ENCODE measurements at regions not wholly inside any gene's neighbourhood (a gene's known extent, or its start where the extent isn't known, plus 50 kb on each side); places are given as distances from the start of the nearest gene placed in this dataset.

- POLR2A ChIA-PET = no interaction called here
- no peaks in the 10 kb centered on the region for H3K79me2 ChIP-seq (ENCODE audit: control insufficient read depth, insufficient read depth, low read length)
- CTCF ChIA-PET = no interaction called here
- H3K9me1 ChIP-seq (replicated peaks; ENCODE audit: control insufficient read depth, extremely low read depth, insufficient read depth, low read length) = no peaks in the 10 kb centered on the region
- H3K27ac ChIP-seq (ENCODE audit: insufficient read depth, low read depth, low read length) = no peak overlapping the region
- intact Hi-C loops (cut with micrococcal nuclease) (no loop called here), dilution Hi-C loops (cut with MboI; ENCODE audit: extremely low pct_ligation_motif_present, low sequenced_read_pairs) (no loop called here)
- H3K27me3 ChIP-seq (ENCODE audit: control insufficient read depth in 2 of 2, insufficient read depth in 2 of 2, low read length in 2 of 2) = no peaks in the 10 kb centered on the region
- no peak for TF ChIP-seq GATA2 (IDR thresholded peaks at IDR 0.05; ENCODE audit: insufficient read depth, insufficient read length, low read depth, low read length)
- TF ChIP-seq EZH2 (IDR thresholded peaks at IDR 0.05; ENCODE audit: borderline replicate concordance, low read depth, low read length, severe bottlenecking) = no peak
- TF ChIP-seq MAX (IDR thresholded peaks at IDR 0.05; ENCODE audit: insufficient read depth, insufficient read length) = no peak
- no peaks in the 10 kb centered on the region for H4K20me1 ChIP-seq (replicated peaks; ENCODE audit: control insufficient read depth, extremely low read depth, insufficient read depth, low read length)
- DNase-seq (ENCODE audit: low read depth, low spot score) (no peak), FAIRE-seq (no peak)
- H3K4me2 ChIP-seq (ENCODE audit: insufficient read depth, low read length) = no peak overlapping the region
- BruUV-seq (replicated peaks) = no TSS peak
- H3K9ac ChIP-seq (replicated peaks; ENCODE audit: extremely low read depth, insufficient read depth, low read length) = no peak overlapping the region
- H3K4me1 ChIP-seq (ENCODE audit: control insufficient read depth, extremely low read depth, insufficient read depth, low read length) = no peaks in the 10 kb centered on the region
- H3K4me3 ChIP-seq (replicated peaks in 1 of 3; ENCODE audit: insufficient read depth in 1 of 3, low read depth in 1 of 3, low read length in 3 of 3) = no peak overlapping the region
- no peaks in the 10 kb centered on the region for H3K36me3 ChIP-seq (ENCODE audit: control insufficient read depth in 2 of 2, extremely low read depth in 1 of 2, insufficient read depth in 2 of 2, low read length in 2 of 2)
- H2AFZ ChIP-seq (ENCODE audit: low read depth, low read length) = no peak overlapping the region
- peaks cover 9% of the 10 kb centered on the region for H3K9me3 ChIP-seq (replicated peaks; ENCODE audit: control insufficient read depth, insufficient read depth, low read length)
These were observed 170.1 kb upstream of the UBE3A start for GRCh38 chr15:25608926-25609325.

- Histone ChIP-seq H3K27me3 (ENCODE audit: control insufficient read depth in 2 of 2, insufficient read depth in 2 of 2, low read length in 2 of 2) (no peaks in the 10 kb centered on the region), H3K9me1 (replicated peaks; ENCODE audit: control insufficient read depth, extremely low read depth, insufficient read depth, low read length) (no peaks in the 10 kb centered on the region), H3K4me2 (ENCODE audit: insufficient read depth, low read length) (no peak overlapping the region), H3K4me1 (ENCODE audit: control insufficient read depth, extremely low read depth, insufficient read depth, low read length) (no peaks in the 10 kb centered on the region), H2AFZ (ENCODE audit: low read depth, low read length) (no peak overlapping the region), H3K9me3 (replicated peaks; ENCODE audit: control insufficient read depth, insufficient read depth, low read length) (peaks cover 7% of the 10 kb centered on the region), H3K36me3 (ENCODE audit: control insufficient read depth in 2 of 2, extremely low read depth in 1 of 2, insufficient read depth in 2 of 2, low read length in 2 of 2) (no peaks in the 10 kb centered on the region), H3K79me2 (ENCODE audit: control insufficient read depth, insufficient read depth, low read length) (no peaks in the 10 kb centered on the region), H4K20me1 (replicated peaks; ENCODE audit: control insufficient read depth, extremely low read depth, insufficient read depth, low read length) (no peaks in the 10 kb centered on the region), H3K9ac (replicated peaks; ENCODE audit: extremely low read depth, insufficient read depth, low read length) (no peak overlapping the region), H3K4me3 (replicated peaks in 1 of 3; ENCODE audit: insufficient read depth in 1 of 3, low read depth in 1 of 3, low read length in 3 of 3) (no peak overlapping the region), H3K27ac (ENCODE audit: insufficient read depth, low read depth, low read length) (no peak overlapping the region)
- intact Hi-C loops (cut with micrococcal nuclease) (no loop called here), dilution Hi-C loops (cut with MboI; ENCODE audit: extremely low pct_ligation_motif_present, low sequenced_read_pairs) (no loop called here)
- FAIRE-seq (no peak), DNase-seq (ENCODE audit: low read depth, low spot score) (no peak)
- BruUV-seq (replicated peaks) = no TSS peak
- TF ChIP-seq CTCF (IDR thresholded peaks at IDR 0.05; ENCODE audit: extremely low read depth in 1 of 2, insufficient read depth in 1 of 2, low read depth in 1 of 2, low read length in 2 of 2) (no peak), POLR2AphosphoS5 (IDR thresholded peaks at IDR 0.05; ENCODE audit: insufficient read depth, low read depth, low read length) (no peak), MYC (IDR thresholded peaks at IDR 0.05; ENCODE audit: low read depth, low read length) (no peak), MAX (IDR thresholded peaks at IDR 0.05; ENCODE audit: insufficient read depth, insufficient read length) (no peak), JUN (IDR thresholded peaks at IDR 0.05; ENCODE audit: borderline replicate concordance, insufficient read depth, insufficient read length, low read depth) (no peak), GATA2 (IDR thresholded peaks at IDR 0.05; ENCODE audit: insufficient read depth, insufficient read length, low read depth, low read length) (no peak), EZH2 (IDR thresholded peaks at IDR 0.05; ENCODE audit: borderline replicate concordance, low read depth, low read length, severe bottlenecking) (no peak), POLR2A (IDR thresholded peaks at IDR 0.05; ENCODE audit: low read depth, low read length) (no peak), FOS (IDR thresholded peaks at IDR 0.05; ENCODE audit: borderline replicate concordance, insufficient read depth, low read length) (no peak)
- POLR2A ChIA-PET = no interaction called here
- CTCF ChIA-PET = no interaction called here
These were observed 166.3 kb upstream of the UBE3A start for GRCh38 chr15:25605151-25605550.
